Right ventricle myocardium inferior (tissue), 1 donor: ENCODE measurements at regions not wholly inside any gene's neighbourhood (a gene's known extent, or its start where the extent isn't known, plus 50 kb on each side); places are given as distances from the start of the nearest gene placed in this dataset.

Experiments
- ATAC-seq: fragments of 200-7000 bp; cut with Tn5 transposase; one replicate; pipeline ENCODE4 v1.9.1; 2020; ENCODE audit warnings: mild to moderate bottlenecking, moderate library complexity
- DNase-seq: peaks from one replicate; pipeline ENCODE4 v3.0.0; 2021; ENCODE audit errors: missing footprints
- intact Hi-C: fragments of 100-400 bp; cut with DNase I; formaldehyde crosslinking; loops from one replicate; pipeline ENCODE4 v1.11.0; 2022
- donor health status: DM: no; HTN: yes; CAD: no; lungs with severe emphysema.

- intact Hi-C loops = no loop called here
- no peak for DNase-seq
- ATAC-seq = no peak
Observed at GRCh38 chr17:6893382-6894205, 62.1 kb upstream of the TEKT1 start.

GRCh38 chr17:6894206-6894528 is 62.6 kb upstream of the TEKT1 start:
- intact Hi-C loops = no loop called here
- DNase-seq (no peak), ATAC-seq (no peak)

GRCh38 chr17:6901086-6901485 is 69.6 kb upstream of the TEKT1 start:
- ATAC-seq (no peak), DNase-seq (no peak)
- intact Hi-C loops = no loop called here

- DNase-seq (no peak), ATAC-seq (no peak)
- intact Hi-C loops = no loop called here
Observed at GRCh38 chr17:6903326-6903900, 71.9 kb upstream of the TEKT1 start.

GRCh38 chr17:6908807-6909206 is 77.3 kb upstream of the TEKT1 start:
- no peak for DNase-seq
- intact Hi-C loops = no loop called here
- ATAC-seq = no peak

- intact Hi-C loops = loop anchor here (5.0 kb wide), 1 partner anchor 111 kb away; the partner anchor contains the start of gene BCL6B
- DNase-seq (no peak), ATAC-seq (no peak)
Observed at GRCh38 chr17:6910987-6911603, 79.6 kb upstream of the TEKT1 start.

GRCh38 chr17:6912110-6913051 is 80.9 kb upstream of the TEKT1 start:
- intact Hi-C loops = loop anchor here (5.0 kb wide), 1 partner anchor 110 kb away; the partner anchor contains the start of gene BCL6B
- no peak for DNase-seq
- ATAC-seq = no peak

- peak; percentile 76 for DNase-seq
- peak; percentile 81 for ATAC-seq
- intact Hi-C loops = loop anchor here (1.0 to 5.0 kb wide), 2 partner anchors 90 to 108 kb away; partner anchors contain the start of gene BCL6B
Observed at GRCh38 chr17:6913608-6914443, 82.0 kb upstream of the ALOX12 start.

- no peak for ATAC-seq
- intact Hi-C loops = loop anchor here (1.0 to 5.0 kb wide), 2 partner anchors 90 to 108 kb away; partner anchors contain the start of gene BCL6B
- DNase-seq = no peak
Observed at GRCh38 chr17:6914711-6915110, 81.1 kb upstream of the ALOX12 start.

- no peak for DNase-seq
- no peak for ATAC-seq
- intact Hi-C loops = no loop called here
Observed at GRCh38 chr17:6915620-6916019, 80.2 kb upstream of the ALOX12 start.

GRCh38 chr17:6919158-6919557 is 76.7 kb upstream of the ALOX12 start:
- DNase-seq (no peak), ATAC-seq (no peak)
- intact Hi-C loops = no loop called here

- intact Hi-C loops = no loop called here
- no peak for DNase-seq
- no peak for ATAC-seq
Observed at GRCh38 chr17:6923385-6923784, 72.5 kb upstream of the ALOX12 start.

- intact Hi-C loops = no loop called here
- ATAC-seq (no peak), DNase-seq (no peak)
Observed at GRCh38 chr17:6924208-6924607, 71.6 kb upstream of the ALOX12 start.

- DNase-seq (no peak), ATAC-seq (no peak)
- intact Hi-C loops = no loop called here
Observed at GRCh38 chr17:6926667-6927066, 69.2 kb upstream of the ALOX12 start.

- DNase-seq (no peak), ATAC-seq (no peak)
- intact Hi-C loops = no loop called here
Observed at GRCh38 chr17:6927290-6928126, 68.3 kb upstream of the ALOX12 start.

- DNase-seq (no peak), ATAC-seq (no peak)
- intact Hi-C loops = no loop called here
Observed at GRCh38 chr17:6928193-6928592, 67.7 kb upstream of the ALOX12 start.

- intact Hi-C loops = no loop called here
- ATAC-seq (no peak), DNase-seq (no peak)
Observed at GRCh38 chr17:6930749-6931148, 65.1 kb upstream of the ALOX12 start.
